Keratinocyte (primary cell): ENCODE measurements at regions not wholly inside any gene's neighbourhood (a gene's known extent, or its start where the extent isn't known, plus 50 kb on each side); places are given as distances from the start of the nearest gene placed in this dataset.

ENCODE experiments used
- DNase-seq: peaks from one replicate; pipeline ENCODE4 v3.0.0-alpha.2; 2011; ENCODE audit warnings: low read depth, missing footprints, low spot score
- FAIRE-seq: peaks from 2 replicates; lab custom pipeline; 2011; peaks lifted over from hg19 to GRCh38; lab: Jason Lieb, UNC
- H2AFZ ChIP-seq: 2 replicates; pipeline ENCODE4 v1.6.0; 2012; ENCODE audit warnings: low read length, control low read depth, inconsistent platforms; ENCODE audit not compliant: control insufficient read depth
- H3K27ac ChIP-seq: 2 replicates; pipeline ENCODE4 v1.5.1; 2011; ENCODE audit warnings: low read length; ENCODE audit not compliant: control insufficient read depth, insufficient read depth
- H3K27me3 ChIP-seq: 3 replicates; pipeline ENCODE4 v1.6.0; 2011; ENCODE audit warnings: low read length; ENCODE audit not compliant: control insufficient read depth, insufficient read depth; ENCODE audit errors: extremely low read depth
- H3K36me3 ChIP-seq, 2 experiments: 2 replicates in 1 of 2; 3 replicates in 1 of 2; pipeline ENCODE4 v1.5.1; 2011; ENCODE audit warnings: low read length in 2 of 2, mild to moderate bottlenecking in 1 of 2; ENCODE audit not compliant: control insufficient read depth in 2 of 2, insufficient read depth in 2 of 2; ENCODE audit errors: extremely low read depth in 1 of 2
- H3K4me1 ChIP-seq: 3 replicates; pipeline ENCODE4 v1.5.1; 2011; ENCODE audit warnings: low read length; ENCODE audit not compliant: control insufficient read depth, insufficient read depth; ENCODE audit errors: extremely low read depth
- H3K4me2 ChIP-seq: 3 replicates; pipeline ENCODE4 v1.6.0; 2011; ENCODE audit warnings: low read depth, low read length; ENCODE audit not compliant: control insufficient read depth, insufficient read depth; ENCODE audit errors: extremely low read depth
- H3K4me3 ChIP-seq, 3 experiments: fragments of 200-600 bp in 1 of 3; sonication (generic) in 1 of 3; 2 replicates in 2 of 3; 3 replicates in 1 of 3; pipeline ENCODE4 v1.5.1; 2011 to 2016; ENCODE audit warnings: low read length in 3 of 3, mild to moderate bottlenecking in 3 of 3, control low read depth in 2 of 3, inconsistent platforms in 1 of 3, low read depth in 1 of 3, mixed read lengths in 1 of 3, mixed run types in 1 of 3, moderate library complexity in 1 of 3; ENCODE audit not compliant: control insufficient read depth in 2 of 3, insufficient read depth in 2 of 3; ENCODE audit errors: extremely low read depth in 1 of 3
- H3K79me2 ChIP-seq: 2 replicates; pipeline ENCODE4 v1.6.0; 2012; ENCODE audit warnings: low read length; ENCODE audit not compliant: control insufficient read depth, insufficient read depth
- H3K9ac ChIP-seq: 3 replicates; pipeline ENCODE4 v1.6.0; 2011; ENCODE audit warnings: low read length; ENCODE audit not compliant: control insufficient read depth, insufficient read depth; ENCODE audit errors: extremely low read depth
- H3K9me1 ChIP-seq: 3 replicates; pipeline ENCODE4 v1.6.0; 2011; ENCODE audit warnings: low read length; ENCODE audit not compliant: control insufficient read depth, insufficient read depth; ENCODE audit errors: extremely low read depth
- H3K9me3 ChIP-seq: 2 replicates; pipeline ENCODE4 v1.5.1; 2012; ENCODE audit warnings: low read depth, low read length; ENCODE audit not compliant: control insufficient read depth
- H4K20me1 ChIP-seq: 3 replicates; pipeline ENCODE4 v1.6.0; 2011; ENCODE audit warnings: low read length; ENCODE audit not compliant: control insufficient read depth, insufficient read depth; ENCODE audit errors: extremely low read depth
- CTCF ChIP-seq, 3 experiments: IDR thresholded peaks in 1 of 3; conservative IDR thresholded peaks in 1 of 3; optimal IDR thresholded peaks in 1 of 3; 2 replicates in 2 of 3; 3 replicates in 1 of 3; pipeline versions ENCODE3 to v1.5.1; 2011; ENCODE audit warnings: low read length in 3 of 3, mild to moderate bottlenecking in 3 of 3, moderate library complexity in 2 of 3, control low read depth in 1 of 3, inconsistent platforms in 1 of 3; ENCODE audit not compliant: insufficient read depth in 2 of 3; ENCODE audit errors: extremely low read depth in 1 of 3
- EZH2 ChIP-seq: IDR thresholded peaks from one replicate; pipeline ENCODE4 v1.6.1; 2012; ENCODE audit warnings: inconsistent platforms, mild to moderate bottlenecking, low read length, moderate library complexity
- dilution Hi-C: fragments of 300-500 bp; cut with MboI; formaldehyde crosslinking; loops from one replicate; pipeline ENCODE4 v1.7.0; 2020; ENCODE audit warnings: low sequenced_read_pairs; ENCODE audit not compliant: extremely low pct_ligation_motif_present

- no peaks in the 10 kb centered on the region for H4K20me1 ChIP-seq
- H3K27ac ChIP-seq, result no peak overlapping the region
- no peak overlapping the region for H2AFZ ChIP-seq
- H3K4me1 ChIP-seq, result no peaks in the 10 kb centered on the region
- H3K27me3 ChIP-seq, result no peaks in the 10 kb centered on the region
- no peak overlapping the region for H3K4me2 ChIP-seq
- no peaks in the 10 kb centered on the region for H3K9me3 ChIP-seq
- H3K79me2 ChIP-seq, result no peaks in the 10 kb centered on the region
- TF ChIP-seq EZH2 (no peak), CTCF (optimal IDR thresholded peaks at IDR 0.05 in 1 of 3, IDR thresholded peaks at IDR 0.05 in 1 of 3, conservative IDR thresholded peaks at IDR 0.05 in 1 of 3; ENCODE audit: extremely low read depth in 1 of 3, insufficient read depth in 2 of 3, low read length in 3 of 3) (no peak)
- DNase-seq, result no peak
- H3K9me1 ChIP-seq, result no peaks in the 10 kb centered on the region
- no peak for FAIRE-seq
- H3K9ac ChIP-seq, result no peak overlapping the region
- no peaks in the 10 kb centered on the region for H3K36me3 ChIP-seq
- dilution Hi-C loops, result no loop called here
- no peak overlapping the region for H3K4me3 ChIP-seq
These were observed 91.1 kb upstream of the ATP11B start for GRCh38 chr3:182702216-182702615.

- Histone ChIP-seq H3K9me1 (no peaks in the 10 kb centered on the region), H3K36me3 (no peaks in the 10 kb centered on the region), H3K79me2 (no peaks in the 10 kb centered on the region), H3K4me3 (no peak overlapping the region), H3K4me2 (no peak overlapping the region), H3K9me3 (no peaks in the 10 kb centered on the region), H3K4me1 (no peaks in the 10 kb centered on the region), H3K27me3 (no peaks in the 10 kb centered on the region), H4K20me1 (no peaks in the 10 kb centered on the region), H2AFZ (no peak overlapping the region), H3K9ac (no peak overlapping the region), H3K27ac (no peak overlapping the region)
- DNase-seq, result no peak
- dilution Hi-C loops, result no loop called here
- TF ChIP-seq CTCF (optimal IDR thresholded peaks at IDR 0.05 in 1 of 3, IDR thresholded peaks at IDR 0.05 in 1 of 3, conservative IDR thresholded peaks at IDR 0.05 in 1 of 3; ENCODE audit: extremely low read depth in 1 of 3, insufficient read depth in 2 of 3, low read length in 3 of 3), result no peak
- no peak for TF ChIP-seq EZH2
- FAIRE-seq, result no peak
These were observed 90.1 kb upstream of the ATP11B start for GRCh38 chr3:182703233-182703632.
